ENCODE measurements at regions not wholly inside any gene's neighbourhood (a gene's known extent, or its start where the extent isn't known, plus 50 kb on each side); places are given as distances from the start of the nearest gene placed in this dataset.

DNA sequence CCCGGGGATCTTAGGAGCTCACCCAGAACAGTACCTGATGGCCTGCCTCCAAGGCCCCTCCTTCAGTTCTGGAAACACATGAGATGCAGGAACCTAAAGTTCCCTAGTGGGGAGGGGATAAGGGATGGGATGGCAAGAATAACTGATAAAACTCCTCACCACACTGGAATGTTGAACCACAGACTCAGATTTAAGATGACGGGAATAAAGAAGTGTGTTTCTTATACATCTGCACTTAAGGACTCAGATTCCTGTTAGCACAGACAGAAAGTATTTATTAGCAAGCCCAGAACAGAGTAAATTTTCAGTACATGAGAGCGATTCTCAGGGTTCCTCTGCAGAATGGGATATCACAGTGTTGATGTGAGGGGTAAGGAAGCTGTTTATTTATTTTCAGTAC, 245.2 kb downstream of the TLE3 start:
- no peak overlapping the region for H3K27ac ChIP-seq
- ATAC-seq (no peak), DNase-seq (no peak)
- no peaks in the 10 kb centered on the region for H3K27me3 ChIP-seq
- H3K36me3 ChIP-seq (replicated peaks in 1 of 2; ENCODE audit: insufficient read depth in 1 of 2, low read depth in 2 of 2), result no peaks in the 10 kb centered on the region
- H3K9me3 ChIP-seq, result no peaks in the 10 kb centered on the region
- H3K4me3 ChIP-seq, result no peak overlapping the region
- 70 to 81% methylated on average over 3 of the region's 3 CpGs for WGBS, 2 donors
- intact Hi-C loops (cut with DNase I), result no loop called here
- no peaks in the 10 kb centered on the region for H3K4me1 ChIP-seq
- TF ChIP-seq, protein P1, sequence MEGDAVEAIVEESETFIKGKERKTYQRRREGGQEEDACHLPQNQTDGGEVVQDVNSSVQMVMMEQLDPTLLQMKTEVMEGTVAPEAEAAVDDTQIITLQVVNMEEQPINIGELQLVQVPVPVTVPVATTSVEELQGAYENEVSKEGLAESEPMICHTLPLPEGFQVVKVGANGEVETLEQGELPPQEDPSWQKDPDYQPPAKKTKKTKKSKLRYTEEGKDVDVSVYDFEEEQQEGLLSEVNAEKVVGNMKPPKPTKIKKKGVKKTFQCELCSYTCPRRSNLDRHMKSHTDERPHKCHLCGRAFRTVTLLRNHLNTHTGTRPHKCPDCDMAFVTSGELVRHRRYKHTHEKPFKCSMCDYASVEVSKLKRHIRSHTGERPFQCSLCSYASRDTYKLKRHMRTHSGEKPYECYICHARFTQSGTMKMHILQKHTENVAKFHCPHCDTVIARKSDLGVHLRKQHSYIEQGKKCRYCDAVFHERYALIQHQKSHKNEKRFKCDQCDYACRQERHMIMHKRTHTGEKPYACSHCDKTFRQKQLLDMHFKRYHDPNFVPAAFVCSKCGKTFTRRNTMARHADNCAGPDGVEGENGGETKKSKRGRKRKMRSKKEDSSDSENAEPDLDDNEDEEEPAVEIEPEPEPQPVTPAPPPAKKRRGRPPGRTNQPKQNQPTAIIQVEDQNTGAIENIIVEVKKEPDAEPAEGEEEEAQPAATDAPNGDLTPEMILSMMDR (IDR thresholded peaks at IDR 0.05), result no peak
- TF ChIP-seq POLR2A (IDR thresholded peaks at IDR 0.05), result no peak

DNA sequence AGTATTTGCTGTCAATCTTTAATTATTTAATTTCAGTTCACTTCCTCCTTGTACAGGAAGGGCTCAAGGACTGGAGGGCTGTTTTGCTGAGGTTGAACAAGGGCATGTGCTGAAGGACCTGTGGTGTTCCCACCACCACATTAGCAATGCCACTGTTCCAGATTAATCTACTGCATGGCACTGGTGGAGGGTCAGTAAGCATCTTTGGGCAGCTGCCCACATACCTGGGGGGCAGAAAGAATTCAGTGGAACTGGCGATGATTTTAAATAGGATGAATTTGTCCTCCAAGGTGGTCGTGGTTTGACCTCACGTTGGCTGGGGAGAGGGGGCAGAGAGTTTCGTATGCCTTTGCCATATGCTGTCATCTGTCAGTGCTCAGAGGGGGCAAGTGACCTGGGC, 244.8 kb downstream of the TLE3 start:
- no peak for DNase-seq
- intact Hi-C loops (cut with DNase I), result no loop called here
- TF ChIP-seq POLR2A (IDR thresholded peaks at IDR 0.05), result no peak
- TF ChIP-seq, protein P1 (IDR thresholded peaks at IDR 0.05), result no peak

DNA sequence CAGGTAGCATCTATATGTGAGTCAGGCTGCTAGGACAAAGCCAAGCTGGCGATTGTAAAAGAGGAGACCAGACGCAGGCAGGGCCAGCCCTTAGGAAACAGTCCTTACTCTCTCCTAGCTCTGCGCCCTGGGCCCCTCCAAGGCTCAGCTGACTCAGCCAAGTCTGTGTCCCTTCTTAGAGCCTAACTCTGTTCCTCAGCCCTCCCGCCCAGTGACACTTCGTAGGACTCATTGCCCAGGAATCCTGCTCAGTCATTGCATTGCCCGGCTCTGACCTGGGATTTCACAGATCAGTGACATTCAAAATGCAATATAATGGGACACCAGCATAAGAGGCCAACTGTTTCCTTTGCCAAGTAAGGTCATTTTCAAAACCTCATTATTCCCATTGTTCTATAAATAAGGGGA, 244.2 kb downstream of the TLE3 start:
- Histone ChIP-seq H3K27ac (peak overlapping the region in 3 of 4 donors; percentile 7 to 71 (median 58)), H3K4me3 (no peak overlapping the region), H3K4me1 (no peaks in the 10 kb centered on the region), H3K36me3 (replicated peaks in 1 of 2; ENCODE audit: insufficient read depth in 1 of 2, low read depth in 2 of 2) (no peaks in the 10 kb centered on the region), H3K9me3 (no peaks in the 10 kb centered on the region), H3K27me3 (no peaks in the 10 kb centered on the region)
- TF ChIP-seq POLR2A (IDR thresholded peaks at IDR 0.05), result no peak
- TF ChIP-seq, protein P1 (IDR thresholded peaks at IDR 0.05), result no peak
- no peak for ATAC-seq
- peak in 2 of 4 donors; percentile 8 to 9 for DNase-seq
- 81 to 92% methylated on average over 6 of the region's 6 CpGs for WGBS, 2 donors
- intact Hi-C loops (cut with DNase I), result no loop called here

More for the DNA sequence above, 244.8 kb downstream of the TLE3 start:
- Histone ChIP-seq H3K4me1 (no peaks in the 10 kb centered on the region), H3K4me3 (no peak overlapping the region), H3K36me3 (replicated peaks in 1 of 2; ENCODE audit: insufficient read depth in 1 of 2, low read depth in 2 of 2) (no peaks in the 10 kb centered on the region), H3K27ac (no peak overlapping the region), H3K9me3 (no peaks in the 10 kb centered on the region), H3K27me3 (no peaks in the 10 kb centered on the region)
- 66 to 79% methylated on average over 4 of the region's 4 CpGs for WGBS, 2 donors
- ATAC-seq, result no peak

DNA sequence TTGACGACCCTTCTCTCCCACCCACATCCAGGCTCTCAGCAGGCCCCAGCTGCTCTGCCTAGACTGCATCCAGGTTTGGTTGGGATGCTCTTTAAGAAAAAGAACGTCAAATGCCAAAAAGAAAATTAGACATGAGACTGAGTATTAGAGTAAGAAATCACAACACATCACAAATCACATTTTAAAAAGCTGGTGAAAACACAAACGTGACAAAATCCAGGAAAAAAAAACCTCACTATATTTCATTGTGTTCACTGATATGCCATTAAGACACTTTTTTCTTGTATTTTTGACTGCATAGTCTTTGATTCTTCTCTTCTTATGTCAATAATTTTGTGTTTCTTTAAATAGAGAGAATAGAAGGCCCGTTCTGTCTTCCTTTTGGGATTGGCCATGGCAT, 243.7 kb downstream of the TLE3 start:
- TF ChIP-seq POLR2A (IDR thresholded peaks at IDR 0.05), result no peak
- TF ChIP-seq, protein P1 (IDR thresholded peaks at IDR 0.05), result no peak
- WGBS, 2 donors, result 66 to 69% methylated on average over 4 of the region's 4 CpGs
- DNase-seq, result no peak
- no peak for ATAC-seq
- Histone ChIP-seq H3K36me3 (replicated peaks in 1 of 2; ENCODE audit: insufficient read depth in 1 of 2, low read depth in 2 of 2) (no peaks in the 10 kb centered on the region), H3K27ac (peak overlapping the region in 3 of 4 donors; percentile 7 to 71 (median 58)), H3K4me3 (no peak overlapping the region), H3K9me3 (no peaks in the 10 kb centered on the region), H3K27me3 (no peaks in the 10 kb centered on the region), H3K4me1 (no peaks in the 10 kb centered on the region)
- intact Hi-C loops (cut with DNase I), result no loop called here

DNA sequence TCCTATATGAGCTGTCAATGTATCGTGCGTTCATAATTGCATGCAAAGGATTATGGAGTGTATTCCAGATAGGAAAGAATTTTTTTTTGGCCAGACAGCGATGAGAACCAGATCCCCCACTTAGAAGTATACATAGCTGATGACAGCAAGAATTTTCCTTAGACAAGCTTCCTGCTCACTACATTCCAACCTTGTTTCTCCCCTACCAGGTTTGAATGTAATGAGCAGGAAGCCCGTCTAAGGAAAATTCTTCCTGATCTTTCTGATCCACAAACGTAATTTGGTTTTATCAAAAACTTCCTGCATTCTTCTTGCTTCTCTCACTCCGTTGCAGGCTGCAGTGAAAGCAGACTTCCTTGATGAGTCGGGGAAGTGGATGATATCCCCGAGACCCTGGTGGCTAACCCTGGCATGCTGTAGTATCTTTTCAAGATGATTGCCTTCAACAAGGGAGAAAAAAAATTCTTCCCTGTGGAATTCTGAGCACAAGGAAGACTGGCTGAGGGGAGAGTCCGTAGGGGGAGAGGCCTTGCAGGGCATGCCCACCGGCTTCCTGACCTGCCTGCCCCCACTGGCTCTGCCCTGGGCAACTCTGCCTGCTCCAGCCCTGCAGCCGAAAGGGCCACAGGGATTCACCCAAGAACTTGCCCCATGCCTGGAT, 243.1 kb downstream of the TLE3 start:
- ATAC-seq, result peak; percentile 73
- Histone ChIP-seq H3K9me3 (no peaks in the 10 kb centered on the region), H3K27me3 (no peaks in the 10 kb centered on the region), H3K27ac (peak overlapping the region in 3 of 4 donors; percentile 33 to 71 (median 58)), H3K4me1 (no peaks in the 10 kb centered on the region), H3K36me3 (replicated peaks in 1 of 2; ENCODE audit: insufficient read depth in 1 of 2, low read depth in 2 of 2) (no peaks in the 10 kb centered on the region), H3K4me3 (no peak overlapping the region)
- intact Hi-C loops (cut with DNase I), result no loop called here
- 51 to 73% methylated on average over 11 of the region's 11 CpGs for WGBS, 2 donors
- TF ChIP-seq POLR2A (IDR thresholded peaks at IDR 0.05), result peak in 2 of 3 donors; percentile 35 to 43
- TF ChIP-seq, protein P1 (IDR thresholded peaks at IDR 0.05), result no peak
- no peak for DNase-seq
